ENCODE measurements at regions not wholly inside any gene's neighbourhood (a gene's known extent, or its start where the extent isn't known, plus 50 kb on each side); places are given as distances from the start of the nearest gene placed in this dataset.

DNA sequence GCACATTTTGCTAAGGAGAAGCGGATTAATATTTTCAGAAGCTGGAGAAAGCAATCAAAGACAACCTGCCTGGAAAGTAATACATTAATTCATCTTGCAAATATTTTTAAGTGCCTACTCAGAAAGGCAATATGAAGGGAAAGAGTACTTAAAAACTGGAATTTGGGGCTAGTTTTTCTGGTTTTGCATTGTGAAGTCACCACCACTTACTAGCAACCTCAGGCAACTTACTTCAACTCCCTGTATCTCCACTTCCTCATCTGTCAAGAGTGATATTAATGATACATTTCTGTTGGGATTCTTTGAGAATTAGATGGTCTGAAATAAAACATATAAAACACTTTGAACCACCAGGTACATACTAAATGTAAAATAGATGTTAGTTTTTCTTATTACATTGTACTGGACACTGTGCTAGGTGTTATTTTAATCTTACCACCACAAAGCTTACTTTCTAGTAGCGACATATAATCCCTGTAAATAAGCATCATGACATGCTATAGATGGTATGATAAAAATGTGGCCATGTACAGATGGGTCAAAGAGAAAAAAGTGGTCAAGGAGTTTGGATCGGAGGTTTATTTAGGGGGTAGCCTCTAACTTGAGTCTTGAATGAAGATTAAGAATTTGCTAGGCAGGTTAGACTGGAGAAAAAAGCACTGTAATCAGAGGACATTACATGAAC lies 101.2 kb downstream of the SPRY2 start:
- TF ChIP-seq, protein P1, sequence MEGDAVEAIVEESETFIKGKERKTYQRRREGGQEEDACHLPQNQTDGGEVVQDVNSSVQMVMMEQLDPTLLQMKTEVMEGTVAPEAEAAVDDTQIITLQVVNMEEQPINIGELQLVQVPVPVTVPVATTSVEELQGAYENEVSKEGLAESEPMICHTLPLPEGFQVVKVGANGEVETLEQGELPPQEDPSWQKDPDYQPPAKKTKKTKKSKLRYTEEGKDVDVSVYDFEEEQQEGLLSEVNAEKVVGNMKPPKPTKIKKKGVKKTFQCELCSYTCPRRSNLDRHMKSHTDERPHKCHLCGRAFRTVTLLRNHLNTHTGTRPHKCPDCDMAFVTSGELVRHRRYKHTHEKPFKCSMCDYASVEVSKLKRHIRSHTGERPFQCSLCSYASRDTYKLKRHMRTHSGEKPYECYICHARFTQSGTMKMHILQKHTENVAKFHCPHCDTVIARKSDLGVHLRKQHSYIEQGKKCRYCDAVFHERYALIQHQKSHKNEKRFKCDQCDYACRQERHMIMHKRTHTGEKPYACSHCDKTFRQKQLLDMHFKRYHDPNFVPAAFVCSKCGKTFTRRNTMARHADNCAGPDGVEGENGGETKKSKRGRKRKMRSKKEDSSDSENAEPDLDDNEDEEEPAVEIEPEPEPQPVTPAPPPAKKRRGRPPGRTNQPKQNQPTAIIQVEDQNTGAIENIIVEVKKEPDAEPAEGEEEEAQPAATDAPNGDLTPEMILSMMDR (IDR thresholded peaks at IDR 0.05; ENCODE audit: low read depth, low read length) = no peak
- DNase-seq = no peak
- Histone ChIP-seq H3K36me3 (no peaks in the 10 kb centered on the region), H3K9me3 (no peaks in the 10 kb centered on the region), H3K27me3 (no peaks in the 10 kb centered on the region), H3K4me1 (no peaks in the 10 kb centered on the region), H3K4me3 (ENCODE audit: low read depth, low read length) (no peak overlapping the region)

DNA sequence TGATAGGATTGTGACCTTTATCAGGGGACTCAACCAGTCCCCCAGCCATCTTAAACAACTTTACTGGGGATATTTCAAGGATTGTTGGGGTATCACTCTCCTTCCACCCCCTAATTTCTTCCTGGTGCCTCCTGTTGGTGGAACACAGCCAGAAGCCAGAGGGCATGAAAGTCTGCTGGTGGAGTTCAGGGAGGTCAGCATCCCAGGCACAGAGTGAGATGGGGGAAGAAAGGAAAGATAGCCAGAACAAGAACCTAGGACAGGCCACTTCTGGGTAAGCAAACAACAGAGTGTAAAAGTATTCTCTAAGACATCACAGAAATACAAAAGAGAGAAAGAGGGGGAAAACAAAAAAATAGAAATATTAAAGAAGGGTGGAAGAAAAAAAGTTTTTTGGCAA lies 101.8 kb downstream of the SPRY2 start:
- Histone ChIP-seq H3K4me1 (no peaks in the 10 kb centered on the region), H3K4me3 (ENCODE audit: low read depth, low read length) (no peak overlapping the region), H3K36me3 (no peaks in the 10 kb centered on the region), H3K27me3 (no peaks in the 10 kb centered on the region), H3K9me3 (no peaks in the 10 kb centered on the region)
- TF ChIP-seq, protein P1 (IDR thresholded peaks at IDR 0.05; ENCODE audit: low read depth, low read length) = no peak
- DNase-seq = no peak

DNA sequence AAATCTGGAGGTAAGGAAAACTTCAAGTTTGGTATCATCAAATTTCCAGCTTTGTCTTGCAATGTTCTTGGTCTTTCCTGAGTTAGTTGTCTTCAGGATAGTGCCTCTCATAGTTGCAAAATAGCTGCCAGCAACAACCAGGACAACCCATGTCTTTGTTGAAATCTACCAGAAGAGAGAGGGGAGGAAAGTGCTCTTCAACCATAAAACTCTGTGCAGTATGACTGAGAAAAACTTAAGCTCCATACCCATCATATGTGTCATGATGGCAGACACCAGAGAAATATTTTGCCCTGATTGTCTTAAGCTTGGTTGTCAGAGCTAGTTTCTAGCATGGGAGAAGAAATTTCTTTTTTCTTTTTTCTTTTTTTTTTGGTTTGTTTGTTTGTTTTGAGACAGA lies 103.3 kb downstream of the SPRY2 start:
- Histone ChIP-seq H3K4me1 (no peaks in the 10 kb centered on the region), H3K36me3 (no peaks in the 10 kb centered on the region), H3K9me3 (no peaks in the 10 kb centered on the region), H3K4me3 (ENCODE audit: low read depth, low read length) (no peak overlapping the region), H3K27me3 (no peaks in the 10 kb centered on the region)
- TF ChIP-seq, protein P1 (IDR thresholded peaks at IDR 0.05; ENCODE audit: low read depth, low read length) = no peak
- DNase-seq = no peak

DNA sequence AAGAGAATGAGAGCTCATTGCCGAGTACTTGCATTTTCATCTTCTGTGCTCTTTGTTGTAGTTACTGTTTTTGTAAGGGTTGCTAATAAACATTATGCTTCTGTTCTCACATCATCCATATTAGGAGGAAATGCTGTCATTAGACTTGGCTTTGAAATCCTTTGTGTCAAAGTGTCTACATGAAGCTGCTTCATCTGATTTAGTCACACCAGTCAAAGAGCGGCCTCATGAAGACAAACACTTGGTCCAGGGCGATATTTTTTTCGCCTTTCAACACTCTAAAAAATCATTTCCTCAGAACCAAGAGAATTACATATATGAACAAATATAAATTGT lies 105.0 kb downstream of the SPRY2 start:
- Histone ChIP-seq H3K4me3 (ENCODE audit: low read depth, low read length) (no peak overlapping the region), H3K36me3 (no peaks in the 10 kb centered on the region), H3K9me3 (no peaks in the 10 kb centered on the region), H3K4me1 (no peaks in the 10 kb centered on the region), H3K27me3 (no peaks in the 10 kb centered on the region)
- TF ChIP-seq, protein P1 (IDR thresholded peaks at IDR 0.05; ENCODE audit: low read depth, low read length) = no peak
- no peak for DNase-seq

DNA sequence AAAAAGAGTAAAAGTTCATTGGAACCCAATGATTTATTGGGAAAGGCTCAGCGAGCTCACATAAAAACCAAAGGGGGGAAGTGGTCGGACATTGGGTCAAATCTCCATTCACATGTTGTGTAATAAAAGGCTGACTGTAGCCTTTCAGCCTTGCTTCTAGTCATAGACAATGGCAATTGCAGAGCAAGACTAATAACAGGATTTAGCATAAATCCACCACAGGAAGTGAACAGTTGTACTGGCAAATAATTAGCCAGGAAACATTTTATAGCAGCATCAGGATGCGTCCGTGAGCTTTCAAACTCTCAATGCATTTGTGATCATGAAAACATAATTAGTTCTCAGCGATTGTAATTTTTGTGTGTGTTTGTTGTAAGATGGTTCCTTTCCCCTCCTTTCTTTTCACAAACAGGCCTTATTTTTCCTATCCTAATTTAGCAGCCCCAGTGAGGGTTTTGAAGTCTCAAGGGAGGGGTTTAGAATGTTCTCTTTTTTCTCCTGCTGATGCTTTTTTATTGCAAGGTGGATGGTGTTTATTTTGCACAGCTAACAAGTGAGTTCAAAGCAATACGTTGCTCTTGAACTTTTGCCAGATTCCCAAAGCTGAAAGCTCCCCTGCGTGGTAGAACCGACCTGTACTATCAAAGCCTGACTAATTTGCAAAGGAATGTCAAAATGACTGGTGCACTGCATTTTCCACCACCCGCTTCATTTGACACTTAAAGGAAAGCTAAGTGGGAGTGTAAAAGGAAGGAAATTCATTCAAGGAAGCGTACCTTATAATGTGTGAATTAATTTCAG lies 105.6 kb downstream of the SPRY2 start:
- no peaks in the 10 kb centered on the region for H3K36me3 ChIP-seq
- no peaks in the 10 kb centered on the region for H3K27me3 ChIP-seq
- no peak for DNase-seq
- TF ChIP-seq, protein P1 (IDR thresholded peaks at IDR 0.05; ENCODE audit: low read depth, low read length) = no peak
- H3K9me3 ChIP-seq = no peaks in the 10 kb centered on the region
- H3K4me1 ChIP-seq = no peaks in the 10 kb centered on the region
- H3K4me3 ChIP-seq (ENCODE audit: low read depth, low read length) = no peak overlapping the region

DNA sequence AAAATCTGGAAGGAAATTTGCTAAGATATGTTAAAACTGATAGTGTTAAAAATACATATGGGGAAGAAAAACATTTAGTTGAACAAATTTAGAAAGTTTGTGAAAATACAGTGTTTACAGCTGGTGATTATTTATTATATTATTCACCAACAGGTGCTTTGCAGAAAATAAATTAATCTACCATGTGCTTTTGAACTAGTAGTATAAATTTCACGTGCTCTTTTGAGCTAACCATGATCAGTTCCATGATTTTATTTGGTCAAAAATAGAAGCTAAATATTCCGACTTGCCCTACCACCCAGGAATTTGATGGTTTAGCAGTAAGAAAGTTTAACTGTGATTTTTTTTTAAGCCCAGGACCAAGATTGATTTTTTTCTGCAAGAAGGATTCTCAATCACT lies 113.3 kb downstream of the SPRY2 start:
- no peaks in the 10 kb centered on the region for H3K9me3 ChIP-seq

More for the DNA sequence above, 113.3 kb downstream of the SPRY2 start:
- Histone ChIP-seq H3K27me3 (no peaks in the 10 kb centered on the region), H3K4me1 (no peaks in the 10 kb centered on the region), H3K36me3 (no peaks in the 10 kb centered on the region), H3K4me3 (ENCODE audit: low read depth, low read length) (no peak overlapping the region)
- DNase-seq = no peak
- TF ChIP-seq, protein P1 (IDR thresholded peaks at IDR 0.05; ENCODE audit: low read depth, low read length) = no peak

Measured in BE2C (cell line).